ELR (cell line): ENCODE measurements at regions not wholly inside any gene's neighbourhood (a gene's known extent, or its start where the extent isn't known, plus 50 kb on each side); places are given as distances from the start of the nearest gene placed in this dataset.

Experiments used
- DNase-seq: peaks from one replicate; pipeline ENCODE4 v3.0.0-alpha.2; 2015; ENCODE audit warnings: low read depth

- DNase-seq, result no peak
Measured at GRCh38 chr2:199707593-199708185, 143.3 kb downstream of the FTCDNL1 start.

GRCh38 chr2:199705538-199705937, 145.5 kb downstream of the FTCDNL1 start:
- no peak for DNase-seq

GRCh38 chr2:199704358-199705238, 146.4 kb downstream of the FTCDNL1 start:
- peak; percentile 41 for DNase-seq

GRCh38 chr2:199703199-199703598, 147.8 kb downstream of the FTCDNL1 start:
- DNase-seq, result no peak

- DNase-seq, result no peak
Measured at GRCh38 chr2:199697469-199697868, 153.5 kb downstream of the FTCDNL1 start.

GRCh38 chr2:199696048-199696447, 154.9 kb downstream of the FTCDNL1 start:
- DNase-seq, result no peak

- no peak for DNase-seq
Measured at GRCh38 chr2:199693861-199694260, 157.1 kb downstream of the FTCDNL1 start.

GRCh38 chr2:199692489-199692888, 158.5 kb downstream of the FTCDNL1 start:
- peak; percentile 6 for DNase-seq

GRCh38 chr2:199690225-199690624, 160.8 kb downstream of the FTCDNL1 start:
- no peak for DNase-seq

GRCh38 chr2:199685669-199686068, 165.3 kb downstream of the FTCDNL1 start:
- DNase-seq, result no peak

- DNase-seq, result no peak
Measured at GRCh38 chr2:199684832-199685231, 166.2 kb downstream of the FTCDNL1 start.

GRCh38 chr2:199684168-199684567, 166.8 kb downstream of the FTCDNL1 start:
- DNase-seq, result no peak

GRCh38 chr2:199682001-199682400, 169.0 kb downstream of the FTCDNL1 start:
- no peak for DNase-seq

- peak; percentile 2 for DNase-seq
Measured at GRCh38 chr2:199680482-199680881, 170.5 kb downstream of the FTCDNL1 start.

GRCh38 chr2:199679883-199680282, 171.1 kb downstream of the FTCDNL1 start:
- DNase-seq, result no peak

GRCh38 chr2:199677881-199678280, 173.1 kb downstream of the FTCDNL1 start:
- DNase-seq, result no peak

GRCh38 chr2:199668645-199669044, 182.3 kb downstream of the FTCDNL1 start:
- DNase-seq, result no peak

GRCh38 chr2:199663157-199663556, 187.8 kb downstream of the FTCDNL1 start:
- no peak for DNase-seq

- DNase-seq, result no peak
Measured at GRCh38 chr2:199662255-199662654, 188.7 kb downstream of the FTCDNL1 start.

- DNase-seq, result no peak
Measured at GRCh38 chr2:199660167-199660566, 190.8 kb downstream of the FTCDNL1 start.

- DNase-seq, result peak; percentile 13
Measured at GRCh38 chr2:199659207-199659606, 191.8 kb downstream of the FTCDNL1 start.

GRCh38 chr2:199646439-199646838, 188.7 kb upstream of the SATB2 start:
- no peak for DNase-seq

GRCh38 chr2:199631129-199631528, 173.4 kb upstream of the SATB2 start:
- DNase-seq, result no peak

GRCh38 chr2:199629301-199629700, 171.6 kb upstream of the SATB2 start:
- DNase-seq, result no peak
